Keratinocyte (primary cell): ENCODE measurements at regions not wholly inside any gene's neighbourhood (a gene's known extent, or its start where the extent isn't known, plus 50 kb on each side); places are given as distances from the start of the nearest gene placed in this dataset.

Experiments used
- EZH2 ChIP-seq: IDR thresholded peaks from one replicate; pipeline ENCODE4 v1.6.1; 2012; ENCODE audit warnings: inconsistent platforms, mild to moderate bottlenecking, low read length, moderate library complexity
- TF ChIP-seq, protein P1 (sequence below), 3 experiments: IDR thresholded peaks in 1 of 3; conservative IDR thresholded peaks in 1 of 3; optimal IDR thresholded peaks in 1 of 3; 2 replicates in 2 of 3; 3 replicates in 1 of 3; pipeline versions ENCODE3 to v1.5.1; 2011; ENCODE audit warnings: low read length in 3 of 3, mild to moderate bottlenecking in 3 of 3, moderate library complexity in 2 of 3, control low read depth in 1 of 3, inconsistent platforms in 1 of 3; ENCODE audit not compliant: insufficient read depth in 2 of 3; ENCODE audit errors: extremely low read depth in 1 of 3

DNA sequence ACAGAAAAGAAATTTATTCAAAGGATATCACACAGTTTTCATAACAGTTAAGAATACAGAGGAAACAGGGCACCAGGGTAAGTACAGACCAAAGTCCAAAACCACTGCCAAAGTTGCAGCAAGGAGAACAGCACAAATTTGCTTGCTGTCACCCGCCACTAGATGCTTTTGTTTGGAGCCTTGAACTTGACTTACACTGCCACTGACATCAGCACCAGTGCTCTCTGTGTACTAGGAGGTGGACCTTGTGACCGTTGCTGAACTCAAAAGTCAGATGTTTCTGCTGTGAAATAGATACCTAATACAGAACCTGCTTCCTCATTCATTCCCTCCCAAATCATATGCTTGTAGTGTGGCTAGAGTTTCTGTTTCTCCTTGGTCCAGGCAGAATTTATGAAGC, 578.3 kb upstream of the TMEFF2 start:
- TF ChIP-seq, protein P1, sequence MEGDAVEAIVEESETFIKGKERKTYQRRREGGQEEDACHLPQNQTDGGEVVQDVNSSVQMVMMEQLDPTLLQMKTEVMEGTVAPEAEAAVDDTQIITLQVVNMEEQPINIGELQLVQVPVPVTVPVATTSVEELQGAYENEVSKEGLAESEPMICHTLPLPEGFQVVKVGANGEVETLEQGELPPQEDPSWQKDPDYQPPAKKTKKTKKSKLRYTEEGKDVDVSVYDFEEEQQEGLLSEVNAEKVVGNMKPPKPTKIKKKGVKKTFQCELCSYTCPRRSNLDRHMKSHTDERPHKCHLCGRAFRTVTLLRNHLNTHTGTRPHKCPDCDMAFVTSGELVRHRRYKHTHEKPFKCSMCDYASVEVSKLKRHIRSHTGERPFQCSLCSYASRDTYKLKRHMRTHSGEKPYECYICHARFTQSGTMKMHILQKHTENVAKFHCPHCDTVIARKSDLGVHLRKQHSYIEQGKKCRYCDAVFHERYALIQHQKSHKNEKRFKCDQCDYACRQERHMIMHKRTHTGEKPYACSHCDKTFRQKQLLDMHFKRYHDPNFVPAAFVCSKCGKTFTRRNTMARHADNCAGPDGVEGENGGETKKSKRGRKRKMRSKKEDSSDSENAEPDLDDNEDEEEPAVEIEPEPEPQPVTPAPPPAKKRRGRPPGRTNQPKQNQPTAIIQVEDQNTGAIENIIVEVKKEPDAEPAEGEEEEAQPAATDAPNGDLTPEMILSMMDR (optimal IDR thresholded peaks at IDR 0.05 in 1 of 3, IDR thresholded peaks at IDR 0.05 in 1 of 3, conservative IDR thresholded peaks at IDR 0.05 in 1 of 3; ENCODE audit: extremely low read depth in 1 of 3, insufficient read depth in 2 of 3, low read length in 3 of 3), result no peak
- no peak for TF ChIP-seq EZH2
